Neuron (in vitro differentiated cells): ENCODE measurements at regions not wholly inside any gene's neighbourhood (a gene's known extent, or its start where the extent isn't known, plus 50 kb on each side); places are given as distances from the start of the nearest gene placed in this dataset.

Experiments used
- H2AFZ ChIP-seq: one replicate; pipeline ENCODE4 v1.6.1; 2013; ENCODE audit warnings: low read depth, mild to moderate bottlenecking, inconsistent platforms, low read length, moderate library complexity
- H3K27me3 ChIP-seq: one replicate; pipeline ENCODE4 v1.6.1; 2013; ENCODE audit warnings: low read length; ENCODE audit not compliant: insufficient read depth
- H3K36me3 ChIP-seq: one replicate; pipeline ENCODE4 v1.6.1; 2013; ENCODE audit warnings: low read length; ENCODE audit not compliant: insufficient read depth
- H3K4me1 ChIP-seq: one replicate; pipeline ENCODE4 v1.6.1; 2013; ENCODE audit warnings: low read length; ENCODE audit not compliant: insufficient read depth
- H3K4me3 ChIP-seq: 2 replicates; pipeline ENCODE4 v1.5.1; 2013; ENCODE audit warnings: mild to moderate bottlenecking, low read length, moderate library complexity
- H3K9me3 ChIP-seq: one replicate; pipeline ENCODE4 v1.6.1; 2013; ENCODE audit warnings: low read length

GRCh38 chr2:59959944-59960343 is 593.5 kb downstream of the BCL11A start:
- Histone ChIP-seq H3K4me3 (no peak overlapping the region), H3K9me3 (no peaks in the 10 kb centered on the region), H3K27me3 (no peaks in the 10 kb centered on the region), H2AFZ (no peak overlapping the region), H3K36me3 (no peaks in the 10 kb centered on the region), H3K4me1 (no peaks in the 10 kb centered on the region)

DNA sequence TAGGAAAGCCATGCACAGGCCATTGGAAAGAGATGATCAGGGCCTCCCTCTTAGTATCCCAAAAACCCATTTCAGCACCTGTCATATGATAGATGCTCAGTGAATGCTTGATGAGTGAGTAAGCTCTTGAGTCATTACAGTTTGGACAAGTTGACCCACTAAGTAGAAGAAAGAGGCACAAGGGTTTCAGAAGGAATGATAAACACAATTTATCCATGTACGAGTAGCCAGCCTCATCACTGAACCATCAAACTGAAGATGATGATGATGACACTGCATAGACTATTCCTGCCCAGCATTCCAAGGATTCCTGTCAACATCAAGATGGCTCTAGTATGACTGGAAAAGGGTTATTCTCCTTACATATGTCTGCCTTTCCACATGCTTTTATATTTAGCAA is 596.0 kb downstream of the BCL11A start:
- Histone ChIP-seq H3K27me3 (no peaks in the 10 kb centered on the region), H2AFZ (no peak overlapping the region), H3K9me3 (no peaks in the 10 kb centered on the region), H3K36me3 (no peaks in the 10 kb centered on the region), H3K4me3 (no peak overlapping the region), H3K4me1 (no peaks in the 10 kb centered on the region)

DNA sequence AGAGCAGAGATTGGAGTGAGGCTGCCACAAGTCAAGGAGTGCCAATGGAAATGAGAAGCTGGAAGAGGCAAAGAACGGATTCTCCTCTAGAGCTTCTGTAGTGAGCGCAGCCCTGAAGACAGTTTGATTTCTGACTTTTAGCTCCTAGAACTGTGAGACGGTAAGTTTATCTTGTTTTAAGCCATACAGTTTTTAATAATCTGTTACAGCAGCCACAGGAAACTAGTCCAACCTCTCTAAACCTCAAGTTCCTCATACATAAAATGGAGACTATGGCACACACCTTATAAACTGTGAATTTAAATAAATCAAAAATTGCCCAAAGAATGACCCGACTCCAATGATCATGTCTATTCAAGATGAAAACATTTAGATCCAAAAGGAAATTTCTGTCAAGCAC is 596.5 kb downstream of the BCL11A start:
- no peaks in the 10 kb centered on the region for H3K4me1 ChIP-seq
- no peaks in the 10 kb centered on the region for H3K27me3 ChIP-seq
- no peak overlapping the region for H3K4me3 ChIP-seq
- H3K9me3 ChIP-seq: no peaks in the 10 kb centered on the region
- no peak overlapping the region for H2AFZ ChIP-seq
- no peaks in the 10 kb centered on the region for H3K36me3 ChIP-seq

DNA sequence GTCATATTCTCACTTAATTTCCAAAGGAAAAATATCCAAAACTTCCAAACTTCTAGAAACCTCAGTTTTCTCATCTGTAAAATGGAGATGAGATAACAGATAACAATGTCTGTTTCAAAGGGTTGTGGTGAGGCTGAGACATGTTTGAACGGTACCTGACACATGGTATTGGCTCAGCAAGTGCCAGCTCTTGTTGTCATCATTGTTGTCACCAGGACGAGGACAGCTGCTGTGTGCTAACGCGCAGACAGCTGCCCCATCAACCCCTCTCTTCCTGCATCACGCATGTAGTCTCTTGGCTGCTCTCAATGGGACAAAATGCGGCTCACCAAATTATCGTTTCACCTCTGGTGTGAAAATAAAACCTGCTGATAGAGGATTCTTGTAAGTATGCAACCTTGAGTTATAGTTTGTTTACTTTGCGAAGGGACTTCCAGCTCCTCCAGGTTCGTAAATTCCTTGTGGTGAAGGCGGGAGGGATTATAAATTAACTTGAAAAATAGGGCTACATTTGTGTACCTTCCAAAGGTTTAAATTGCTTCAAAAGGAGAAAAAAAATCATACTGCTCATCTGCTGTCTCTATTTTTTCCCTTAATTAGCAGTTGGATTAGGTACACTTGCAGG is 605.4 kb downstream of the BCL11A start:
- Histone ChIP-seq H3K4me3 (no peak overlapping the region), H3K27me3 (no peaks in the 10 kb centered on the region), H3K9me3 (no peaks in the 10 kb centered on the region), H2AFZ (no peak overlapping the region), H3K4me1 (no peaks in the 10 kb centered on the region), H3K36me3 (no peaks in the 10 kb centered on the region)

DNA sequence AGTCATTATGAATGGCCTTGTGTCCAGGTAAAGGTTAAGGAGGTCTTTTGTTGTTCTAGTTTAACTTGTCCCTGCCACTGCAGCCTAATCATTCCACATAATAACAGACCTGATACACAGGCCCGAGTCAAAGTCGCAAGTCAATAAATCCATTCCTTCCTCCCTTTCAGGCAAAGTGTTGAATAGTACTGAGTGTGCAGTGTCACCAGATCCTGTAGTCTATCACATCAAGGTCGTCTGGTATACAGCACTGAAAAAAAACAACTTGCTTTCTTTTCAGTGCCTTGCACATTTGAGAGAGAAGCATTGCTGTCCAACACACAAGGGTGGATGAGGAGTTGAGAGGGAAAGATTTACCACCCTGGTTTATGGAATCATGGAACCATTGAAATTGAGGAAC is 606.2 kb downstream of the BCL11A start:
- Histone ChIP-seq H3K36me3 (no peaks in the 10 kb centered on the region), H2AFZ (no peak overlapping the region), H3K4me3 (no peak overlapping the region), H3K9me3 (no peaks in the 10 kb centered on the region), H3K4me1 (no peaks in the 10 kb centered on the region), H3K27me3 (no peaks in the 10 kb centered on the region)

DNA sequence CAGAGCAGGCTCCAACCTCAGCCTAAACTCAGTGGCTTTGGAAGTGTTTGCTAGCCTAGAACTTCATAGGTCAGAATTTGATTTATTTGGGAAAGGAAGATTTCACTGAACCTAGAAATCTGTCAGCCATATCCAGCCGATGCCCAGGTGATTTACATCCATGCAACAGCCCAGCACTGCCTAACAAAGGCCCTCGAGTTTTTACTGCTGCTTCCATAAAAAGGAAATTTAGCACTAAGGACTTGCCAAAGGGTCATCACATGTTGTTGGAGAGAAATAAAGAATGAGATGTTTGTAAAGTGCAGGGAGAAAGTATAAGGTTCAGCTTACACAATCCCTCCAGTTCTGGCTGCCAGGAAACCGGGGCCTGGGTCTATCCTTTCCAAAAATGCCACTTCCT is 614.2 kb downstream of the BCL11A start:
- no peaks in the 10 kb centered on the region for H3K9me3 ChIP-seq
- no peak overlapping the region for H2AFZ ChIP-seq
- H3K36me3 ChIP-seq: no peaks in the 10 kb centered on the region
- no peak overlapping the region for H3K4me3 ChIP-seq
- H3K4me1 ChIP-seq: no peaks in the 10 kb centered on the region
- no peaks in the 10 kb centered on the region for H3K27me3 ChIP-seq

DNA sequence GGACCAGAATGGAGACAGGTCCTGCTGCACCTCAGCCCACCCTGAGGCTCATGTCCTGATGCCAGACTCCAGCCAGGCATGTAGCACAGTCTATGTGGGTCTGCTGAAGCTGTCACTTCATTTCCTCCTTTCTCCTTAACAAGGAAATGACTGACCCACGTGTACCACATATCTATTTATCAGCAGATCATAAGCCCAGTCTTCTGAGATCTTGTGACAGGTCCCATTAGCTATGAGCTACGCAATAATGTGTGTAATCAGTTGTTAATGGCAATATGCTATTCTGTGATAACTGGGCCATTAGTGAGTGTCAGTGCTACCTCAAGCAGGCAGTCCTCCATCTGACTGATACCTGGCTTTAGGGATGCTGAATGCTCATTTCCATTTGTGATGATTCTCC is 615.3 kb downstream of the BCL11A start:
- Histone ChIP-seq H3K9me3 (no peaks in the 10 kb centered on the region), H3K36me3 (no peaks in the 10 kb centered on the region), H2AFZ (no peak overlapping the region), H3K4me3 (no peak overlapping the region), H3K27me3 (no peaks in the 10 kb centered on the region), H3K4me1 (no peaks in the 10 kb centered on the region)

DNA sequence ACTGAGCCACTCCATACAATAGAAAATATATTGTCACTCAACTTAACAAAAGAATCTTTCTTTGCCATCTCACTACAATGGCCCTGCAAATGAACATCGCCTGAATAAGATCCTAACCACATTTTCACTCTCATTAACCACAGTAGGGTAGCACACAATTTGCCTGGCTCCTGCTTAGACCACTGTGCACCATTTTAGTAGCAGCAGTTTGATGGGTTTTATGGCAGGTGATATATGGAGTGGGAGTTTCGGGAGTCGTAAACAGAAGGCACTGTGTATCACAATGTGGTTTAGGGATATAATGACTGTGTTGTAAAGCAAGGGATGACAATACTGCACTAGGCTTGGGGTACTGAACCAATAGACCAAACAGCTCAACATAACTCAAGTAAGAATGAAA is 617.4 kb downstream of the BCL11A start:
- H3K27me3 ChIP-seq: no peaks in the 10 kb centered on the region
- H2AFZ ChIP-seq: no peak overlapping the region
- no peak overlapping the region for H3K4me3 ChIP-seq
- H3K4me1 ChIP-seq: no peaks in the 10 kb centered on the region
- H3K9me3 ChIP-seq: no peaks in the 10 kb centered on the region
- no peaks in the 10 kb centered on the region for H3K36me3 ChIP-seq

DNA sequence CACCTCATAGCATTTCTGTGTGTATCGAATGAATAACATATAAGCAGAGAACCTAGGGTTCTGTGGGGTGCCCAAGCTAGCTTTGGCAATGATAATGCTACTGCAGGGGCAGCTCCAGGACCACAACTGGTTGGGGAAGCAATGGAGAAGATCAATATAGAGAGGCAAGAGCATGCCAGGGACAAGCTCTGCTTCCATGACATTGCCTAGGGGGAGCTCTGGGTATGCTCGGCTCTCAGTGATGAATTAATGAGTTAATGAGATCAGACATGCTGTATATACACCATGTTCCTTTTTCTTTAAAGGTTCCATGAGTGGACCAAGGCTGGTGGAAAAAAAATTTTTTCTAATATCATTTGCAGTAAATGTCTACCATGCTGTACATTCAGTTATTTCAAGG is 618.4 kb downstream of the BCL11A start:
- Histone ChIP-seq H3K27me3 (no peaks in the 10 kb centered on the region), H3K9me3 (no peaks in the 10 kb centered on the region), H3K36me3 (no peaks in the 10 kb centered on the region), H2AFZ (no peak overlapping the region), H3K4me1 (no peaks in the 10 kb centered on the region), H3K4me3 (no peak overlapping the region)

GRCh38 chr2:59933948-59934347 is 619.5 kb downstream of the BCL11A start:
- H3K36me3 ChIP-seq: no peaks in the 10 kb centered on the region
- no peak overlapping the region for H2AFZ ChIP-seq
- H3K27me3 ChIP-seq: no peaks in the 10 kb centered on the region
- H3K4me1 ChIP-seq: no peaks in the 10 kb centered on the region
- no peak overlapping the region for H3K4me3 ChIP-seq
- H3K9me3 ChIP-seq: no peaks in the 10 kb centered on the region

GRCh38 chr2:59932341-59932740 is 621.1 kb downstream of the BCL11A start:
- Histone ChIP-seq H3K36me3 (no peaks in the 10 kb centered on the region), H3K9me3 (no peaks in the 10 kb centered on the region), H3K4me1 (no peaks in the 10 kb centered on the region), H3K4me3 (no peak overlapping the region), H2AFZ (no peak overlapping the region), H3K27me3 (no peaks in the 10 kb centered on the region)

- Histone ChIP-seq H3K9me3 (no peaks in the 10 kb centered on the region), H3K4me1 (no peaks in the 10 kb centered on the region), H2AFZ (no peak overlapping the region), H3K27me3 (no peaks in the 10 kb centered on the region), H3K4me3 (no peak overlapping the region), H3K36me3 (no peaks in the 10 kb centered on the region)
Measured at GRCh38 chr2:59930430-59930829, 623.0 kb downstream of the BCL11A start.

DNA sequence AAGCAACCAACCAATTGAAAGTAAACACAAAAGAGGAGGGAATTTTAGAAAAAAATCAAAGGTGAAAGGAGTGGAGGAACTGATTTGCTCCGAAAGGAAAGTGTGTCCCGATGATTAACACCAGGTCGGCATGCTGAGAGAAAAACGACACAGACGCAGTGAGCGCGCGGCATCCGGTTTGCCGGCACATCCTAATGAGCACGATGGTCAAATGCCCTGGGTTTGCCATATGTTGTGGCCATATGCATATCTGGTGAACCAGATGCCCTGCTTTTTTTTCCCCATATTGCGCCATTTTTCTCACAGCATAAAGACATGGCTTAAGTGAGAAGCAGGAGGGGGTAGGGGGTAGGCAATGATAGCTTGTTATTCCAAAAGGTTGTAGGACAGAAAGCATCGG is 626.7 kb downstream of the BCL11A start:
- no peaks in the 10 kb centered on the region for H3K9me3 ChIP-seq
- no peaks in the 10 kb centered on the region for H3K36me3 ChIP-seq
- H3K27me3 ChIP-seq: no peaks in the 10 kb centered on the region

DNA sequence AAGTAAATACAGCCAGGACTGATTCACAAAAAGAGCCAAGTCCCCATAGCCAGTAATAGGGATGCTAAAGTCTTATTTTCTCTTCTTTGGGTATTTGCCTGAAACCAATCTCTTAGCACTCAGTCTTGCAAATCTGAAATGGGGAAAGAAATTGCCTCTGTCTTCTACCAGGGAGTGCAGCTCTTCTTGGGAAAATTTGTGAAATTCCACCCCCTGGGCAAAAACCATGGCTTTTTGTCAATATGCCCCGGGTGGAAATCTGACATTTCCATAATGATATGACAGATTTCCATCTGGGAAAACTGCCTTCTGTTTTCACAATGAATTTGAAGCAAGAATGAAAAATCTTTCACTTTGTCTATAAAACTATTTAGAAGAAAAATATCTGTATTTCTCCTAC is 628.1 kb downstream of the BCL11A start:
- H3K27me3 ChIP-seq: no peaks in the 10 kb centered on the region
- no peak overlapping the region for H2AFZ ChIP-seq
- no peaks in the 10 kb centered on the region for H3K9me3 ChIP-seq
- H3K4me3 ChIP-seq: no peak overlapping the region
- no peaks in the 10 kb centered on the region for H3K36me3 ChIP-seq
- no peaks in the 10 kb centered on the region for H3K4me1 ChIP-seq

More for the DNA sequence above, 626.7 kb downstream of the BCL11A start:
- Histone ChIP-seq H2AFZ (no peak overlapping the region), H3K4me3 (no peak overlapping the region), H3K4me1 (no peaks in the 10 kb centered on the region)
